ENCODE measurements at regions not wholly inside any gene's neighbourhood (a gene's known extent, or its start where the extent isn't known, plus 50 kb on each side); places are given as distances from the start of the nearest gene placed in this dataset.

DNA sequence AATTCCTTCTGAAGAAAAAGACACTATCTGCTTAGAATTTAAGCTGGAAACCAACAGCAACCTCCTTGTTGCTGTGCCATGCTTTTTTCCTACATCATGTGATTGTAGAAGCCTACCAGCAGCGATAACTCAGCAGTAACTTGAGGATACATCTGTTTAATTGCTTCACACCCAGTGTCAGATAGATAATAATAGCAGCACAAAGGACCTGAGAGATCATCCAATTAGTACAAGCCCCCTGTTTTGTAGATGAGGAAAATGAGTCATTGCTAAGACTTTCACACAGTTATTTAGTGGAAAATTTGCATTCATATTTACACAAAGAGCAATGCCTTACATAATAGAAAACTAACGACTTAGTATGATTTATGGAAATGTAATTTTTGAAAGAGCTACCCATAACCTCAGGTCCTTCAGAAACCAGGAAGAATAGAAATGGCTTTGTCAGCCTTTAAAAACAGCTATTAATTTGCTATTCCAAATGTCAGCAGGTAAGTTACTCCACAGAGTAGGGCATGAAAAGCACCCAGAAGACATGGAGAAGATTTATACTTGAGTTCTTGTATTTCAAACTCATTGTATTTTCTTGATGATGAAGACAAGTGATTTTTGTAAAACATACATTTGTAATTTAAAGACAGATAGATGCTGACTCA, 93.7 kb upstream of the SGCG start:
- no peaks in the 10 kb centered on the region for H3K79me2 ChIP-seq (ENCODE audit: insufficient read depth, low read length)
- no peaks in the 10 kb centered on the region for H3K4me1 ChIP-seq (ENCODE audit: insufficient read depth, low read length, poor library complexity, severe bottlenecking)
- H3K4me2 ChIP-seq (ENCODE audit: low read depth, low read length, poor library complexity, severe bottlenecking) = no peak overlapping the region
- H3K4me3 ChIP-seq (ENCODE audit: low read length, poor library complexity, severe bottlenecking) = no peak overlapping the region
- no peak for TF ChIP-seq EZH2phosphoT487 (IDR thresholded peaks at IDR 0.05; ENCODE audit: borderline replicate concordance)
- TF ChIP-seq, protein P1, sequence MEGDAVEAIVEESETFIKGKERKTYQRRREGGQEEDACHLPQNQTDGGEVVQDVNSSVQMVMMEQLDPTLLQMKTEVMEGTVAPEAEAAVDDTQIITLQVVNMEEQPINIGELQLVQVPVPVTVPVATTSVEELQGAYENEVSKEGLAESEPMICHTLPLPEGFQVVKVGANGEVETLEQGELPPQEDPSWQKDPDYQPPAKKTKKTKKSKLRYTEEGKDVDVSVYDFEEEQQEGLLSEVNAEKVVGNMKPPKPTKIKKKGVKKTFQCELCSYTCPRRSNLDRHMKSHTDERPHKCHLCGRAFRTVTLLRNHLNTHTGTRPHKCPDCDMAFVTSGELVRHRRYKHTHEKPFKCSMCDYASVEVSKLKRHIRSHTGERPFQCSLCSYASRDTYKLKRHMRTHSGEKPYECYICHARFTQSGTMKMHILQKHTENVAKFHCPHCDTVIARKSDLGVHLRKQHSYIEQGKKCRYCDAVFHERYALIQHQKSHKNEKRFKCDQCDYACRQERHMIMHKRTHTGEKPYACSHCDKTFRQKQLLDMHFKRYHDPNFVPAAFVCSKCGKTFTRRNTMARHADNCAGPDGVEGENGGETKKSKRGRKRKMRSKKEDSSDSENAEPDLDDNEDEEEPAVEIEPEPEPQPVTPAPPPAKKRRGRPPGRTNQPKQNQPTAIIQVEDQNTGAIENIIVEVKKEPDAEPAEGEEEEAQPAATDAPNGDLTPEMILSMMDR (conservative IDR thresholded peaks at IDR 0.05; ENCODE audit: low read length) = no peak
- H3K9me3 ChIP-seq (ENCODE audit: insufficient read depth, low read depth, low read length) = no peaks in the 10 kb centered on the region
- no peaks in the 10 kb centered on the region for H3K9me2 ChIP-seq (replicated peaks; ENCODE audit: low read depth, low read length)
- H4K20me1 ChIP-seq (ENCODE audit: insufficient read depth, low read length, poor library complexity, severe bottlenecking) = no peaks in the 10 kb centered on the region
- no peak overlapping the region for H2AFZ ChIP-seq (ENCODE audit: low read length)
- H3K9ac ChIP-seq (ENCODE audit: low read depth, low read length, poor library complexity, severe bottlenecking) = no peak overlapping the region
- no peaks in the 10 kb centered on the region for H3F3A ChIP-seq (ENCODE audit: low read depth)
- no peaks in the 10 kb centered on the region for H3K36me3 ChIP-seq (ENCODE audit: insufficient read depth, low read length)
- H3K27me3 ChIP-seq (ENCODE audit: insufficient read depth, low read length, poor library complexity, severe bottlenecking) = no peaks in the 10 kb centered on the region

DNA sequence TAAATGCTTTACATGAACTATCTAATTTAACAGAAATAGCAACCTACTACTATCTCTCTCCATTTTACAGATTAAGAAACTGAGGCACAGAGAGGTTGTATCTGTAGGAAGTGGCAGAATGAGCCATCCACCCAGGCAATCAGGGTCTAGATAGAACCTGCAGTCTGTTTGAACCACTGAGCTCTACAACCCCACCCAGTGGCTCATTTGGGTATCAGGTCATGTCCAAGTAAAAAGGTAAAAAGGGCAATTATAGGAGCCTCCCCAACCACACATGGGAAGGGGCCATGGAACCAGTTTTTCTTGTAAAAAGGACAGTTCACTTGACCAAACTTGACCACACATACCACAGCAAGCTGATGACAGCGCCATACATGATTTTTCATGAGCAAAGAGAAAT, 92.9 kb upstream of the SGCG start:
- no peaks in the 10 kb centered on the region for H3F3A ChIP-seq (ENCODE audit: low read depth)
- no peaks in the 10 kb centered on the region for H4K20me1 ChIP-seq (ENCODE audit: insufficient read depth, low read length, poor library complexity, severe bottlenecking)
- H3K4me1 ChIP-seq (ENCODE audit: insufficient read depth, low read length, poor library complexity, severe bottlenecking) = no peaks in the 10 kb centered on the region
- H2AFZ ChIP-seq (ENCODE audit: low read length) = no peak overlapping the region
- H3K4me3 ChIP-seq (ENCODE audit: low read length, poor library complexity, severe bottlenecking) = no peak overlapping the region
- no peaks in the 10 kb centered on the region for H3K36me3 ChIP-seq (ENCODE audit: insufficient read depth, low read length)
- no peak for TF ChIP-seq EZH2phosphoT487 (IDR thresholded peaks at IDR 0.05; ENCODE audit: borderline replicate concordance)
- TF ChIP-seq, protein P1 (conservative IDR thresholded peaks at IDR 0.05; ENCODE audit: low read length) = peak; percentile 67
- H3K79me2 ChIP-seq (ENCODE audit: insufficient read depth, low read length) = no peaks in the 10 kb centered on the region
- H3K27me3 ChIP-seq (ENCODE audit: insufficient read depth, low read length, poor library complexity, severe bottlenecking) = no peaks in the 10 kb centered on the region
- no peaks in the 10 kb centered on the region for H3K9me2 ChIP-seq (replicated peaks; ENCODE audit: low read depth, low read length)
- no peaks in the 10 kb centered on the region for H3K9me3 ChIP-seq (ENCODE audit: insufficient read depth, low read depth, low read length)
- H3K4me2 ChIP-seq (ENCODE audit: low read depth, low read length, poor library complexity, severe bottlenecking) = no peak overlapping the region
- no peak overlapping the region for H3K9ac ChIP-seq (ENCODE audit: low read depth, low read length, poor library complexity, severe bottlenecking)

DNA sequence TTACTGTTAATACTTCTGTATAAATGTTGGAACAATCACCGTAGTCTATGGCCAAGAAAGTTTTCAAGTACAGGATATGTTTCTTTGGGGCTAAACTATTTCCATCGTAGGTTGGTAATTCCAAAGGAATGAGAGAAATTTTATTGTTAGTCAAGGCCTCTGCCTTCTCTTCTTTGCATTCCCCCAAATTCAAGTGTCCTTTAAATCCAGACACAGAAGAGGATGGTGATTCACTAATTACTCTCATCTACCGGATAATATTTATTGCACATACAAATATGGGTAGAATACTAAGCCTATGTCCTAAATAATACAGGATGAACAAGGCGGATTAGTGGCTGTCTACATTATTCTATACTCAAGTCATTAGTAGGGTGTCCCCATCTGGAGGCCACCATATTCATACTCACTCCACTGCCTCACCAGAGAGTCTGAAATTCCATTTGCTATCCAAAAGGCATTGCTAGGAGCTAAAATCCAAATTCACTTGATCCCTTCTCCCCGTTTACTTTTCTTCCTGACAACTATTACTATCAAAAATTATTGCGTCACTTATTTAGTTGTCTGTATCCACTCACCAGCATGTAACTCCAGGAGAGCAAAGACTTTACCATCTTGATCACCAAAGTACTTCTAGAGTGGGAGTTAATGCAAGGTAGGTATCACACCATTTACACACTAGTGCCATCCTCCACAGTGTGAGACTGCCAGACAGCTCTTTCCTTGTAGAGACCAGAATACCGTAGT, 82.4 kb upstream of the SGCG start:
- H3K9ac ChIP-seq (ENCODE audit: low read depth, low read length, poor library complexity, severe bottlenecking) = no peak overlapping the region
- H3K4me3 ChIP-seq (ENCODE audit: low read length, poor library complexity, severe bottlenecking) = no peak overlapping the region
- H3K79me2 ChIP-seq (ENCODE audit: insufficient read depth, low read length) = no peaks in the 10 kb centered on the region
- H3F3A ChIP-seq (ENCODE audit: low read depth) = no peaks in the 10 kb centered on the region
- H3K4me2 ChIP-seq (ENCODE audit: low read depth, low read length, poor library complexity, severe bottlenecking) = no peak overlapping the region
- no peak for TF ChIP-seq EZH2phosphoT487 (IDR thresholded peaks at IDR 0.05; ENCODE audit: borderline replicate concordance)
- TF ChIP-seq, protein P1 (conservative IDR thresholded peaks at IDR 0.05; ENCODE audit: low read length) = no peak
- no peaks in the 10 kb centered on the region for H3K9me3 ChIP-seq (ENCODE audit: insufficient read depth, low read depth, low read length)
- H3K36me3 ChIP-seq (ENCODE audit: insufficient read depth, low read length) = no peaks in the 10 kb centered on the region
- H4K20me1 ChIP-seq (ENCODE audit: insufficient read depth, low read length, poor library complexity, severe bottlenecking) = no peaks in the 10 kb centered on the region
- H2AFZ ChIP-seq (ENCODE audit: low read length) = no peak overlapping the region
- H3K4me1 ChIP-seq (ENCODE audit: insufficient read depth, low read length, poor library complexity, severe bottlenecking) = no peaks in the 10 kb centered on the region
- no peaks in the 10 kb centered on the region for H3K9me2 ChIP-seq (replicated peaks; ENCODE audit: low read depth, low read length)
- no peaks in the 10 kb centered on the region for H3K27me3 ChIP-seq (ENCODE audit: insufficient read depth, low read length, poor library complexity, severe bottlenecking)
